ENCODE measurements at regions not wholly inside any gene's neighbourhood (a gene's known extent, or its start where the extent isn't known, plus 50 kb on each side); places are given as distances from the start of the nearest gene placed in this dataset.
A peak's percentile ranks its signal among the peaks of the same experiment; 100 is the strongest.

GRCh38 chr2:18656048-18656447 lies 66.7 kb upstream of the NT5C1B start:
- in situ Hi-C loops (cut with HindIII; ENCODE audit: low sequenced_read_pairs): no loop called here
- DNase-seq (ENCODE audit: low read depth): no peak
- H3K4me3 ChIP-seq (ENCODE audit: low read depth, low read length): no peak overlapping the region
- no peak for TF ChIP-seq CTCF (IDR thresholded peaks at IDR 0.05; ENCODE audit: low read depth, low read length, missing control alignments)

DNA sequence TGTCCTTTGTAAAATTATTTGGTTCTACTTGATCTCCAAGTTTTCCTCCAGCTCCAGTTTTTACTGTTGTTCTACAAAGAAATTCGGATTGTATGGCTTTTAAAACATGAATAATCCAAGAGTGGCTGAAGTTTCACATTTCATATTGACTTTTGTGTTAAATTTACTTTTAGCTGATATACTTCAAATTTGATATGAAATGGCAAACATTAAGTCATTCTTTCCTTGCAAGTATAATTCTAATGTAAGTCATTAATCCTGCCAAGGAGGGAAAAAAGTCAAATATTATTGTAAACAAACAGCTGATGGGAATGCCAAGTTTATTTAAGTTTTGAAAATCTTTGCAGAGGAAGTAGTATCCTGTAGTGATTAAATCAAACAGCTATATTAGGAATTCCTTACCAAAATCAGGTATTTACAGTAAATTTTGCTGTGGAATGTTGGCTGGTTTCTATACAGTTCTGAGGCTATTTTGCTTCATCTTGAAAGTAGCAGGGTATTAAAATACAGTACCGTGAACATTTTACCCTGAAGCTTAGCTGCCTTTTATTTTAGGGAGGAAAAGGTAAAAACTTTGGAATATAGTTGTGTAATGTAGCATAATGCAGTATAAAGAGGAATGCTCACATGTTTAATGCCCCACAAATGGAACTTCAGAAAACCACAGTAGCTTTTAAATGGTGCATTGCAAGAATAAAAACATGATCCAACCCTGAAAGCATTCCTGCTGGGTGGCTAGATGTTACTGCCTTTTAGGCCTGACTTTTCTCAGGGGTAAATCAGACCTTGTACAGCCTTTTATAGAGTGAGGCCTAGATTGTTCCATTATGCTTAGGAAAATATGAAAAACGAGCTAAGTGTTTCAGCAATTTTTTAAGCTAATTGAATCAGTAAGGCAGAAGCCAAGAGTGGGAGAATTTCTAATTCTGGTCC lies 62.7 kb upstream of the NT5C1B start:
- no peak for TF ChIP-seq CTCF (IDR thresholded peaks at IDR 0.05; ENCODE audit: low read depth, low read length, missing control alignments)
- peak; percentile 5 for DNase-seq (ENCODE audit: low read depth)
- no peak overlapping the region for H3K4me3 ChIP-seq (ENCODE audit: low read depth, low read length)
- in situ Hi-C loops (cut with HindIII; ENCODE audit: low sequenced_read_pairs): no loop called here

GRCh38 chr2:18650221-18650620 lies 60.9 kb upstream of the NT5C1B start:
- TF ChIP-seq CTCF (IDR thresholded peaks at IDR 0.05; ENCODE audit: low read depth, low read length, missing control alignments): no peak
- in situ Hi-C loops (cut with HindIII; ENCODE audit: low sequenced_read_pairs): no loop called here
- DNase-seq (ENCODE audit: low read depth): no peak
- no peak overlapping the region for H3K4me3 ChIP-seq (ENCODE audit: low read depth, low read length)

DNA sequence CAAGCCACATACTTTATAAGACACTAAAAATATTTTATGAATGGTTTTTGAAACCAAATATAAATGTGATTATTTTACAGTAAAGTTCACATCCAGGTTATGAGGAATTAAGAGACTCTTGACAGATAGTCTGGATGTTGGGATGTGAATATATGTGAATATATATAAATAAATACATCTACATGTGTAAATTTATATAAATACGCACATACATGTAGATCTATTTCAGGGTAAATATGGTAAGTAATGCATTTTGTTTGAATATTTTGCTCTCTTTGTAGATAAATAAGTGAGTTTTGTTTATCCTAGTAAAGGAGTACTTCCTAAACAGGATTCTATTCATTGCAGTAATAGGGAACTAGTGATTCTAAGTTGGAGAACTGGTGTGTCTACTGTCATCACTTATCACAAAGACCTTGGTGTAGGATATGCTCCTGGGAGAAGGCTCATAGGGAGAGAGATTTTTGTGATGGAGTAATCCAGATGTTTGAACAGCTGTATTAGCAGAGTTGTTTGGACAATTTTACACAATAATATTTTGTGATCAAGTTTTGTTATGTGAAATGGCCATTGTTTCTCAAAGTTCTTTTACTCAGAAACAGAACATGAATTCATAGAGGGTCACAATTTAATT lies 60.2 kb upstream of the NT5C1B start:
- no peak for DNase-seq (ENCODE audit: low read depth)
- in situ Hi-C loops (cut with HindIII; ENCODE audit: low sequenced_read_pairs): no loop called here
- no peak for TF ChIP-seq CTCF (IDR thresholded peaks at IDR 0.05; ENCODE audit: low read depth, low read length, missing control alignments)
- no peak overlapping the region for H3K4me3 ChIP-seq (ENCODE audit: low read depth, low read length)

- no peak for DNase-seq (ENCODE audit: low read depth)
- H3K4me3 ChIP-seq (ENCODE audit: low read depth, low read length): no peak overlapping the region
- TF ChIP-seq CTCF (IDR thresholded peaks at IDR 0.05; ENCODE audit: low read depth, low read length, missing control alignments): no peak
- in situ Hi-C loops (cut with HindIII; ENCODE audit: low sequenced_read_pairs): no loop called here
Observed at GRCh38 chr2:18648161-18648560, 58.8 kb upstream of the NT5C1B start.

GRCh38 chr2:18647731-18648130 lies 58.4 kb upstream of the NT5C1B start:
- no peak for DNase-seq (ENCODE audit: low read depth)
- no peak overlapping the region for H3K4me3 ChIP-seq (ENCODE audit: low read depth, low read length)
- in situ Hi-C loops (cut with HindIII; ENCODE audit: low sequenced_read_pairs): no loop called here
- TF ChIP-seq CTCF (IDR thresholded peaks at IDR 0.05; ENCODE audit: low read depth, low read length, missing control alignments): no peak

Data from astrocyte of the cerebellum (primary cell).